GM21786 (cell line): ENCODE measurements at regions not wholly inside any gene's neighbourhood (a gene's known extent, or its start where the extent isn't known, plus 50 kb on each side); places are given as distances from the start of the nearest gene placed in this dataset.
"Not testable (repeated sequence)": the region's sequence is repeated elsewhere in the genome, so short reads cannot be mapped to it uniquely, and the experiment has no call there.

Experiments used
- ATAC-seq: cut with Tn5 transposase; IDR thresholded peaks from one replicate; pipeline ENCODE4 v1.9.1; 2021; ENCODE audit not compliant: unreplicated experiment

DNA sequence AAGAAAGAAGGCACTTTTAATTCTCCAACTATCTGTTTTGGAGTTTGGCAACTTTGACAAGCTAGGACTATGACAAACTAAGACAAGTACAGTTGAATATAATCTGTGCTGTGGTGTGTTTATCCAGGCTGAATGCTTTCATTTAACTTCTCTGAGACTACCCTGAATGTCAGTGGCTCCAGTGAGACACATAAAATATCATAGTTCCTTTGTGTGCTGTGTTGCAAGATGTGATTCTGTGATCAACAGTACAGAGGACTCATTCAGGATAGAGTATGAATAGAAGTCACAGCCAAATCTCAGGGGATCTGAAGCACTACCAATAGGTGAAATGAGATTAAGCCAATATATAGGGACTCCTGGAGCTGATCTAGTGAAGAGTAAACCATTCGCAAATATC lies 876.9 kb upstream of the FBXO33 start:
- ATAC-seq, result no peak

DNA sequence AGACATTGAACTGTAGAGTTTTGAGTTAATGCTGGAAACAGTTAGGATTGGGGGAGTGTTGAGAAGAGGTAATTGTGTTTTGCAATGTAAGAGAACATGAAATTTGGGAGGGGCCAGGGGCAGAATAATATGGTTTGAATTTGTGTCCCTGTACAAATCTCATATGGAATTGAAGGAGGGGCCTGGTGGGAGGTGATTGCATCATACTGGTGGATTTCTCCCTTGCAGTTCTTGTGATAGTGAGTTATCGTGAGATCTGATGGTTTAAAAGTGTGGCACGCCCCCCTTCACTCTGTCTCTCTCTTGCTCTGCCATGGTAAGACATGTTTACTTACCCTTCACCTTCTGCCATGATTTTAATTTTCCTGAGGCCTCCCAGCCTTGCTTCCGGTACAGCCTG lies 876.0 kb upstream of the FBXO33 start:
- no peak for ATAC-seq

DNA sequence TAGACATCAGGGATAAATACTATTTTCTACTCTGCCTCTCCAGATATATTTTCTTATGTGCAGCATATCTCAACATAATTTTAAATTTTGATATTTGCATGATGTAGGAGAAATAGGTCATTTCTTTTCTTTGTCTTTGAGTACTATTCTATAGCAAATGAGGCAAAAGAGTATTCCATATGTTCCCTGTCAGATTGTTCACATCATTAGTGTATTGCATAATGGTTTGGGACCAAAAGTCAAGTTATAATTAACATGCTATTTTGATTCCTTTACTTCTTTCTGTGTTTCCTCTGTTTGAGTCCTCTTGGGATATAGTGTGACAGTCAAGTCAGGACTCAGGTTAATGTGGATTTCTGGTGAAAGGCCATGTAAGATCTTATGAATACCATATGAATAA lies 864.6 kb upstream of the FBXO33 start:
- ATAC-seq, result no peak

DNA sequence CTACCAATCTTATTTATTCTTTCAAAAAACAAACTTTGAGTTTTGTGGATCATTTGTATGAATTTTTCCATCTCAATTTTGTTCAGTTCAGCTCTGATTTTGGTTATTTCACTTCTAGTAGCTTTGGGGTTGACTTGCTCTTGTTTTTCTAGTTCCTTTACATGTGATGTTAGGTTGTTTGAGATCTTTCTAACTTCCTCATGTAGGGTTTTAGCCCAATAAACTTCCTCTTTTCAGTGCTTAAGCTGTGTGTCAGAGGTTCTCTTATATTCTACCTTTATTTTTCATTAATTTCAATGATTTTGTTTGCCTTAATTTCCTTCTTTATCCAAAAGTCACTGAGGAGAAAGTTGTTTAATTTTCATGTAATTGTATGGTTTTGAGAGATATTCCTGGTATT lies 860.4 kb upstream of the FBXO33 start:
- no peak for ATAC-seq

DNA sequence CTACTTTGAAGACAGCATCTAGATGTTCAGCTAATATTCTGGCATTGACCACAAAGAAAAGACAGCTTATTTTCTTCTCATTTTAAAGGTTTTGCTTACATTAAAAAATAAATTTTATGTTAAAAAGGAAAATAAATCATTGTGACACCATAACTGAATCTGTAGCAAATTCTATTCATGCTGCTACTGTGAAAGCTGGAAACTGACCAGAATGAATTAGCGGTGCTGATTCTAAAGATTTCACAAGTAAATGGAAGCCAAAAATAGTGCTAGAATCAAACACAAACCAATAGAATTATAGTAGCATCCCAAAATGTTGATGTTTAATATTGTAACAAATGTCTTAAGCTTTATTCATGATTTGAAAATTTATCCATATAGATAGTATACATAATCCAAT lies 850.0 kb upstream of the FBXO33 start:
- no peak for ATAC-seq

DNA sequence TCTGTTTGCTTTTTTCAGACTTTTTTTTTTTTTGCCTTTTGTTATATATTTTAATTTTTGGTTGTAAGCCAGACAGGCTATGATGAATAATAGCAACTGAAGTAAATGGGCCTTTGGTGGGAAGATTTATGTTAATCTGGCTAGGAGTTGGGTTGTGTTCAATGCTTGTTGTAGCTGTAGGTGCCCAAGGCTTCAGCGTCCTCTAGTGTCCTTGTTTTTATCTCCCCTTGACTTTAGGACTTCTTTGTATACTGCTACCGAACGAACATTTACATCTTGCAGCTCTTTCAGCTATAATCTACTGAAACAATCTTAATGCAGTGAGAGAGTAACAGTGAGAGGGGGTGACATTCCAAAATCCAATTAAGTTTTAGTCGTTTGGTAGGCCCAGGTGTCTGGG lies 848.4 kb upstream of the FBXO33 start:
- ATAC-seq, result no peak

DNA sequence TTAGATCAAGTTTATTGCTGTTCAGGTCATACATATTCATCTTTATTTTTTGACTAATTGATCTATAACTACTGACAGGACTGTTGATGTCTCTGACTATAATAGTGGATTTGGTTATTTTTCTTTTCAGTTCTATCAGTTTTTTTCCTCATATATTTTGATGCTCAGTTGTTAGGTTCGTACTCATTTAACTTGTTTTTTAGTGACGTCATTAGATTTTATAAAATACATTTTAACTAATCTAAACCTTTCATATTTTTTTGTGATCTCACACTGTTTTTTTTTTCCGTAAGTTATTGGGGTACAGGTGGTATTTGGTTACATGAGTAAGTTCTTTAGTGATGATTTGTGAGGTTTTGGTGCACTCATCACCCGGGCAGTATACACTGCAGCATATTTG lies 841.2 kb upstream of the FBXO33 start:
- no peak for ATAC-seq

DNA sequence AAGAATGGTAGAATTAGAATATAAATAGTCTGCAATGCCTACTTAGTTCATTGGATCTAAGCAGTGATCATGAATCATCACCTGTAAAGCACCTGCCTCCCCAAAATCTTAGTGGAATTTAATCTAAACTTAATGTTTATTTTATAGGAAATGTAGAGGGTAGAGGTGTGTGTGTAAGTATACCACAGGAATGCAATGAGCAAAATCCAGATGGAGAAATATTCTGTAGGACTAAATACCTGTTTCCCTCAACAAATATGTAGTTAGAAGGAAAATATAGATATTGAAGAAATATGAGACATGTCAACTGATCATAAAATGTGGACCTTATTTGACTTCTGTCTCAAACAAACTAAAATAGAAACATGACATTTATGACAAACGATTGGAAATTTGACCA lies 839.2 kb upstream of the FBXO33 start:
- no peak for ATAC-seq

DNA sequence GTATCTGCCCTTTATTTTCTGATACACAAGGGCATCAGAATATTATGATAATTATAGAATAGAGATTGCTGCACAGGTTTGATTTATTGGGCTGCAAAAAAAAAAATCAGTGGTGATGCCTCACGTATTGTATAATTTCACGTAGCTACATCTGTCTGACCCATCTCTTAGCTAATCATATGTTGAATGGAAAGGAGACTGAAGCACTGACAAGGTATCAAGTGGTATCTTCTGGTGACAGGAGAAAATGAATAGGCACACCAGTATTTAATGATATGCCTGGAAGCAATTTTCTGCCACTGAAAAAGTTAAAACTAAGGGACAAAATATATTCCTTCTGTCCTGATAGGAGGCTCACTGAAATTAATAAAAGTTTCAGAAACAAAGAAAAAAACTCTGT lies 837.2 kb upstream of the FBXO33 start:
- no peak for ATAC-seq

DNA sequence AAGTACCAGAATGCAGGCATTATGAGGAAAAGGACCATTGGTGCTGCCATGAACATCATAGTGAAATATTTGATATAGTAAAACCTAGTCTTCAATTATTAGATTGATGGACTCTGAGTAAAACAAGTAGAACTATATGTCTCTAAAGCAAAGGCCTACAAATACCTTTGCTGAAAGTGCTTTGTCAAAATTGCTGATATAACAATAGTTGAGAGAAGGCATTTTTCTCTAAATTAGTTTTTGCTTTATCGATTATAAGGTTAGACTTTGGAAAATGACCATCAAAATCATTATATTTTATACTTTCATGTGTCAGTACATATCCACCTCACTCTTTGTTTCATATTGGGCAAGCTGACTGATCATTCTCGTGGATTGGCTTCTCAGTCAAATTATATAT lies 836.0 kb upstream of the FBXO33 start:
- no peak for ATAC-seq

DNA sequence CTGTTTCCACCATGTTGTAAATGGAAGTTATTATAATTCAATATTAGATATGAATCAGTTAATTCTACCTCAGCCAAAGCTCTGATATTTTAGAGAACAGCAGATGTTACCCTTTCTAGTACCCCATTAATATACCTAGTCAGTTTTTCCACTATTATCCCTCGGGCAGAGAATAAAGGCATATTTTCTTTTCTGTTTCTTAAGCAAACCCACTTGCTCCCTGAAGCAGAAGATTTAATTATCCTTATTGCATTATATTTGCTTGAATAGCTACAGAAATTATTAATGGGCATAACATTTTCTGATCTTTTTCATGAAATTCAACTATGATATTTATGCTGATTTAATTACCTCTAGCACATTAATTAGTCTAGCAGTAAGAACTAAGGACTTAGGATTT lies 832.9 kb upstream of the FBXO33 start:
- ATAC-seq, result no peak

DNA sequence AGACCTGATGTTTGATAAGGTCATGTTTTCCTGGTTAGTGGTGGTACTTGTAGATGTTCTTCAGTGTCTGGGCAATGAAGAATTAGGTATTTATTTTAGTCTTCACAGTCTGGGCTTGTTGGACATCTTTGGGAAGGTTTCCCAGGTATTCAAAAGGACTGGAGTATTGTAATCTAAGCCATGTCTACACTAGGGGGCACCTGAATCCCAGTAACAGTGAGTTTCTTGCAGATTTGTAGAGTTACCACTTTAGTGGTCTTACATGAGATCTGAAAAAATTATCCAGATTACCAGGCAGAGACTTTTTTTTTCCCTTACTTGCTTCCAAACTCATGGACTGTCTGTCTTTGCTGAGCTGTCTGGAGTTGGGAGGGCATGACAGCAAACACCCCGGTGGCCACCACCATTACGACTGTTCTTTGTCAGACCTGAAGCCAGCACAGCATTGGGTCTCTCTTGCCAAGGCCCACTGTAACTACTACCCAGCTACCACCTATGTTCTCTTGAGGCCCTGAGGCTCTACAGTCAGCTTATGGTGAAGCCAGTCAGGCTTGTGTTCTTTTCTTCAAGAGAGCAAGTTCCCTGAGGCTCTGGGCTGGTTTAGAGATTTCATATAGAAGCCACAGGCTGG lies 820.7 kb upstream of the FBXO33 start:
- ATAC-seq, result no peak

DNA sequence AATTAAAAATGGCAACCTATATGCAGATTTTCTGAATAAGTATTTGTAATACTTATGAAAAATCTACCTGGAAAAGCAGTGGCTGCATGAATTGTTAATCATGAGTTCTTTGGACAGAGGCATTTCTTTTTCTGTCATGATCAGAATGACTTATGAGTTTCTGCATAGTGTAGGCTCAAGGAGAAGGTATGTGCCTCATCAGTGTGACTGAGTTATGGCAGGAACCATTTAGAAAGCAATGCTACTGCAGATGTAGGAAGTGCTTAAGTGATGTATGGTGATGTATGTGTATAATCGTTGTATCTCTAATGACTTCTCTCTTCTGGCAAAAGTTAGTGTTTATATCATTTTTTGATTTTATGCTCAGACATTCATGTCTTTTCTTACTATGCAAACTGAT lies 816.4 kb upstream of the FBXO33 start:
- ATAC-seq, result no peak

DNA sequence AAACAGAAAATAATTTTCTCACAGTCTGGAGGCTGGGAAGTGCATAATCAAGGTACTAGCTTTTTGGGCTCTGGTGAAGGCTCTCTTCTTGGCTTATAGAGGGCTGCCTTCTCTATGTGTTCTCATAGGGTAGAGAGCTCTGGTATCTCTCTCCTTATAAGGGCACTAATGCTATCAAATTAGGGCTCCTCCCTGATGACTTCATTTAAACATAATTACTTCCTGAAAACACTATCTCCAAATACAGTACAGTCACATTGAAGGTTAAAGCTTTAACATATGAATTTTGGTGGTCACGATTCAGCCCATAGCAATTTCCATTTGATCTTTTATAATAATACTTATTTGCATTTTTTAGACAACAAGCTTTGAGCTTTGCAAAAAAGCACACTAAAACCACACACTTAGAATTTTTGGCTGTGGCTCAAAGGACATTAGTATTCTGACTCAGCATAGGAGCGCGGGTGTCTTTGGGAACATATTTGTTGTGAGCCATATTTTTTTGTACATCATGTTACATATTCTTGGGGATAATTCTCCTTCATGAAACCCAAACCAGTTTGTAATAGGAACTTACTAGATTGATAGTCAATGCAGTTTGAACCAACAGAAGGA lies 808.1 kb upstream of the FBXO33 start:
- no peak for ATAC-seq

DNA sequence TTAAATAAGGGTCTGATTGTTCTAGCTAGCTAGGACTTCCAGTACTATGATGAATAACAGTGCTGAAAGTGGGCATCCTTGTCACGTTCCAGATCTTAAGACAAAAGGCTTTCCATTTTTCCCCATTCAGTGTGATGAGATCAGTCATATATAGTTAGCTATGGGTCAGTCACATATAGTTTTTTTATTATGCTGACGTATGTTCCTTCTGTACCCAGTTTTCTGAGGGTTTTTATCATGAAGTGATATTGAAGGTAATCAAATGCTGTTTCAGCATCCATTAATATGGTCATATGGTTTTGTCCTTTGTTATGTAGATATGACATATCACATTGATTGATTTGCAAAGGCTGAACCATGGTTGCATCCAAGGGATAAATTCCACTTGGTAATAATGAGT lies 800.1 kb upstream of the FBXO33 start:
- no peak for ATAC-seq

DNA sequence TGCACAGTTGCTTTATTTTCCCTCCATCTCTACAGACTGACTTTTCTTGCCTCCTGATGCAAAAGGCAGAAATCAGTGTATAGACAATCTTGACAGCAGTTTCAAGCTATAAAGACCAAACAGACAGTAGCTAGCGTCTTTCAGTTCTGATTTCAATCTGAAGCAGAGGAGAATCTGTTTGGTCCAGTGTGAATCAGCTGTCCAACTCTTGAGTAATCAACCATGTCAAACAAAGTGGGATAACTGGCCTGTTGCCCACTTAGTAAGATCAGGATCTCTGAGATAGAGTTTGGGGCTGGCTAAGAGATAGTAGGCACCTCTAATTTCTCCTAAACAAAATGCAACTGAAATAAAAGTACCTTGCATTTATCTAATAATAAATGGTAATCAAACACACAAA lies 797.4 kb upstream of the FBXO33 start:
- no peak for ATAC-seq

DNA sequence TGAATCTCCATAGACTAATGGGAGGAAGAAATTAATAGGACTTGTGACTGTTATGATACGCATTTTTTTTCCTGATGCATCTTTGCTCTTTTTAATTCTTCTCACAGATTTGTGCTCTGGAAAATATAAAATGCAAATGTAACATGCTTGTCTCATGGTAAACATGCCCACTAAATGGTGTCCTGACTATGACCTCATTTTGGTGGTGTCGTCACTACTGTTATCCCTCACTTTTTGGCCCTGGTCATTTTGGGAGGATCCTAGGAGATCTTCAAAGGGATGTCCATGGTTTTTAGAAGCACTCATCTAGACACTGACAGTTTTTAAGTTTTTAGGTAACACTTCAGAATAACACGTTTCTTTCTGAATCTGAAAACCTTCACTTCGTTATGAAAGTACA lies 790.8 kb upstream of the FBXO33 start:
- no peak for ATAC-seq

DNA sequence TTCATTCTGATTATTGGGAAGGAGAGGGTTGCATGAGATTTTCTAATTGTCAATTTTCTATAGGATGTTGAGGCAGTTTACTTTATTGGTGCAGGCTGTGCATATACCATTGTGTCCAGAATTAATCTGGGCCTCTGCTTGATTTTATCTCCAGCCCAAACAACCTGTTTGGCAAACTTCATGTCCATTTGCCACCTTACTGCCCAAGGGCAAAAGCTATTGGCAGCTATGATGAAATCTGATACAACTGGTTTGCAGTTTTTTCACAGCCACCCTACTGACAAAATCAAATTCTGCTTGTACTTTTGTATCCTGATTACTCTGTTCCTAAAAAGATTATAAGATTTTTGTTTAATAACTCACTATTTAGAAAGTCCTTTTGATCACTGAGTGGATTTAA lies 789.2 kb upstream of the FBXO33 start:
- no peak for ATAC-seq

DNA sequence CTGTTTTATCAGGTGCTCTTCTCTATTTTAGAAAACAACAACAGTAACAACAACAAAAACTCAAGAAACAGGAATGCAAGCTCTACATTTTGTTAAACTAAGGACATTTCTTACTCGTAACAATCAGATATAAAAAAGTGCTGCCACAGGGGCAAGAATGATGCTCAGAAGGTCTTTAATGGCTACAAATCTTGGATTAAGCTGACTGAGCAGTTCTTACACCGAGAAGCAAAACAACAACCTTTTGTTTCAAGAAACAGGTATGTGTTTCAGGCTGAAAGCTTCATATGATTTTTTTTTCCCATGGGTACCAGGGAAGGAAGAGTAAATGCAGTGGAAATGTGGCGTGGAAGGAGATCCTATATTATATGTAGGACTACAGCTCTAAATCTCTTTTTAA lies 786.8 kb upstream of the FBXO33 start:
- ATAC-seq, result no peak

DNA sequence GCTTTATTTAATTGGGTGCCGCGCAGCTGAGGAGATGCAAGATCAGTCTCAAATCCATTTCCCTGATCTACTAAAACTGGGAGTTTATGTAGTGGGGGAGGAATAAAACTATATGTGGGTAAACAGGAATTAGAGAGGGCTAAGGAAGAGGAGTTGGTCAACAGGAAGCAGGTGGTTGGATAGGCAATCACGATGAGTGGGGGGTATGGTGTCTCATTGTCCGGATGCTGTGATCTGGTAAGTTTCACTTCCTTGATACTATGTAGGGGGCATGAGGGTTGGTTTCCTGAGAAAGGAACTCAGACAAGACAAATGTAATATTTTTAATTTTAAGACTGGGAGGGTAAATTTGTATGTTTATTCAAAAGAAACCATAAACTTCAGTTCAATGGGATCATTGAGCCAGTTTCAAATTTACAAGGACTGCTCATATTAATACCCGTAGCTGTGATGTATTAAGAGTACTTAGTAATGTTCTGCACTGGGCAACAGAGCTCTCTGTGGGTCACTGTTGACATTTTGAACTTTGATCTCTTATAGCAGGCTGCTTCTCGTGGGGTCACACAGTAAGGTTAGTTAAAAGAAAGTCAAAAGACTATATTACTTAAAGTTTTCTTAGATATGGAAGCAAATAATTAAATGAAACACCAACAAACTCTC lies 786.2 kb upstream of the FBXO33 start:
- ATAC-seq, result no peak

DNA sequence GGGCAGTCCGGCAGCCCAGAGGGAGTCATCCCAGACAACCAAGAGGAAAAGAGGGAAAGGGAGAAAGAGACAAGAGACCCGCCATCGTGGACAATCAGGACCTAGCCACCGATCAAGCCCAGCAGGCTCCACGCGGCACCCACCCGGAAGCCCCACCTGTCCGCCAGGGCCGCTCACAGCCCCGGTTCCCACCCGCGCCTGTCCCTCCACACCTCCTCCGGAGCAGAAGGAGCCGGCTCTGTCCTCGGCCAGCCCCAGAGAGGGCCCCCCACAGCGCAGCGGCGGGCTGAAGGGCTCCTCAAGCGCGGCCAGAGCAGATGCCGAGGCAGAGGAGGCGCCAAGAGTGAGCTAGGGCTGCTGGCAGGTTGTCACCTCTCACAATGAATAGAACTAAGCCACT lies 784.7 kb upstream of the FBXO33 start:
- no peak for ATAC-seq

DNA sequence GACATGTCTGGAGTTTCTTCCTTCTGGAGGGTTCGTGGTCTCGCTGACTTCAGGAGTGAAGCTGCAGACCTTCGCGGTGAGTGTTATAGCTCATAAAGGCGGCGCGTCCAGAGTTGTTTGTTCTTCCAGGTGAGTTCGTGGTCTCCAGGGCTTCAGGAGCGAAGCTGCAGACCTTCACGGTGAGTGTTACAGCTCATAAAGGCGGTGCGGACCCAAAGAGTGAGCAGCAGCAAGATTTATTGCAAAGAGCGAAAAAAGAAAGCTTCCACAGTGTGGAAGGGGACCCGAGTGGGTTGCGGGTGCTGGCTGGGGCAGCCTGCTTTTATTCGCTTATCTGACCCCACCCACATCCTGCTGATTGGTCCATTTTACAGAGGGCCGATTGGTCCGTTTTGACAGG lies 784.2 kb upstream of the FBXO33 start:
- not testable (repeated sequence) for ATAC-seq

DNA sequence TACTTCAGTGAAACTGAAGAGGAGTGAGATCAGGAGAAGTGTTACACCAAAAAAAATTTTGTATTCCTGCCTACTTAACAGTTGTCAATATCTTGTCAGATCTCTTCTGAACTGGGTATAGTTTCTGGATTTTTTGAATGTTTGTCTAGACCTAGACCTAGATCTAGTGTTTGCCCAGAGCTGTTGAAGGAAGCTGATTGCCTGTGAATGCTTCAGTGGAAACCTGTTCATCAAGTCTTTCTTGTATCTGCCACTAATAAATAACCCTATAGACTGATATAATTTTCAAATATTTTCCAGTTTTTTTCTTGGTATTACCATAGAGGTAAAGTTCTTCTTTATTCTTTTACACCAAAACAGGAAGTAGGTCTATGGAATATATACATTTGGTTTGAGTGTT lies 781.5 kb upstream of the FBXO33 start:
- ATAC-seq, result no peak
